BJ (cell line): ENCODE measurements at regions not wholly inside any gene's neighbourhood (a gene's known extent, or its start where the extent isn't known, plus 50 kb on each side); places are given as distances from the start of the nearest gene placed in this dataset.
"Not testable (repeated sequence)": the region's sequence is repeated elsewhere in the genome, so short reads cannot be mapped to it uniquely, and the experiment has no call there.

ENCODE experiments used
- CTCF ChIA-PET: fragments of 350-600 bp; formaldehyde crosslinking; extraction: SDS; loops from one replicate; lab custom pipeline; 2021; ENCODE audit warnings: antibody characterized with exemption, inconsistent platforms; lab: Yijun Ruan, JAX
- POLR2A ChIA-PET: fragments of 300-600 bp; sonication (Branson Sonifier 250); formaldehyde crosslinking; extraction: SDS; loops from one replicate; lab custom pipeline; 2021; ENCODE audit warnings: antibody characterized with exemption; lab: Charles Lee
- DNase-seq: peaks from one replicate; pipeline ENCODE4 v3.0.0-alpha.2; 2011; ENCODE audit warnings: low read depth
- H3K27me3 ChIP-seq: 2 replicates; pipeline ENCODE4 v1.6.0; 2011; ENCODE audit warnings: low read length; ENCODE audit not compliant: control insufficient read depth, insufficient read depth
- H3K36me3 ChIP-seq: 2 replicates; pipeline ENCODE4 v1.5.1; 2011; ENCODE audit warnings: low read length; ENCODE audit not compliant: control insufficient read depth, insufficient read depth
- H3K4me3 ChIP-seq: 2 replicates; pipeline ENCODE4 v1.5.1; 2011; ENCODE audit warnings: low read depth, mild to moderate bottlenecking, control low read depth, low read length
- CTCF ChIP-seq: IDR thresholded peaks from 2 replicates; pipeline ENCODE4 v1.5.1; 2011; ENCODE audit warnings: low read depth, mild to moderate bottlenecking, control low read depth, inconsistent platforms, low read length, moderate library complexity; ENCODE audit not compliant: insufficient read depth

- no peak for TF ChIP-seq CTCF
- POLR2A ChIA-PET, result no interaction called here
- CTCF ChIA-PET, result no interaction called here
- Histone ChIP-seq H3K4me3 (no peak overlapping the region), H3K36me3 (no peaks in the 10 kb centered on the region), H3K27me3 (no peaks in the 10 kb centered on the region)
- no peak for DNase-seq
These were observed 131.1 kb downstream of the CCDC74A start for GRCh38 chr2:131658769-131659131.

GRCh38 chr2:131659168-131659572, 131.5 kb downstream of the CCDC74A start:
- no peaks in the 10 kb centered on the region for H3K27me3 ChIP-seq
- ChIA-PET CTCF (no interaction called here), POLR2A (no interaction called here)
- H3K36me3 ChIP-seq, result no peaks in the 10 kb centered on the region
- no peak for DNase-seq
- no peak for TF ChIP-seq CTCF
- H3K4me3 ChIP-seq, result no peak overlapping the region

GRCh38 chr2:131661101-131661782, 133.6 kb downstream of the CCDC74A start:
- H3K27me3 ChIP-seq, POLR2A ChIA-PET, H3K4me3 ChIP-seq, H3K36me3 ChIP-seq, DNase-seq: not testable (repeated sequence)
- CTCF ChIA-PET, result interaction anchor here (3.2 kb wide), 1 partner anchor 11 kb away, joined by 11 read pairs; no protein-coding TSS in a partner anchor

GRCh38 chr2:131661884-131662535, 134.3 kb downstream of the CCDC74A start:
- DNase-seq, POLR2A ChIA-PET, H3K27me3 ChIP-seq, H3K4me3 ChIP-seq, H3K36me3 ChIP-seq: not testable (repeated sequence)
- CTCF ChIA-PET, result interaction anchor here (0.9 to 3.2 kb wide), 2 partner anchors 11 to 169 kb away, joined by 3 to 11 read pairs; no protein-coding TSS in a partner anchor

GRCh38 chr2:131663501-131663900, 135.8 kb downstream of the CCDC74A start:
- H3K27me3 ChIP-seq, POLR2A ChIA-PET, H3K4me3 ChIP-seq, DNase-seq, H3K36me3 ChIP-seq: not testable (repeated sequence)
- CTCF ChIA-PET, result interaction anchor here (3.2 kb wide), 1 partner anchor 9 kb away, joined by 11 read pairs; no protein-coding TSS in a partner anchor

GRCh38 chr2:131665716-131666115, 138.0 kb downstream of the CCDC74A start:
- POLR2A ChIA-PET, H3K4me3 ChIP-seq, H3K27me3 ChIP-seq, CTCF ChIA-PET, H3K36me3 ChIP-seq, DNase-seq: not testable (repeated sequence)

GRCh38 chr2:131668794-131669540, 141.3 kb downstream of the CCDC74A start:
- POLR2A ChIA-PET, H3K27me3 ChIP-seq, H3K4me3 ChIP-seq, H3K36me3 ChIP-seq: not testable (repeated sequence)
- CTCF ChIA-PET, result interaction anchor here (1.4 kb wide), 1 partner anchor 255 kb away, joined by 3 read pairs; no protein-coding TSS in a partner anchor
- peak; percentile 65 for DNase-seq

- POLR2A ChIA-PET, H3K4me3 ChIP-seq, DNase-seq, H3K36me3 ChIP-seq, H3K27me3 ChIP-seq: not testable (repeated sequence)
- CTCF ChIA-PET, result interaction anchor here (1.0 to 4.3 kb wide), 12 partner anchors 10 to 519 kb away, joined by 3 to 58 read pairs (median 12); partner anchors contain the start of genes CCDC74A and MZT2A
These were observed 144.3 kb downstream of the CCDC74A start for GRCh38 chr2:131671841-131672470.
